Nephron progenitor cell (in vitro differentiated cells): ENCODE measurements at regions not wholly inside any gene's neighbourhood (a gene's known extent, or its start where the extent isn't known, plus 50 kb on each side); places are given as distances from the start of the nearest gene placed in this dataset.
A peak's percentile ranks its signal among the peaks of the same experiment; 100 is the strongest.

Source experiments
- DNase-seq: peaks from one replicate; pipeline ENCODE4 v3.0.0; 2021
- H3K27ac Mint-ChIP-seq: 2 replicates; pipeline ENCODE4 v1.8.0; 2021; ENCODE audit warnings: mild to moderate bottlenecking, moderate library complexity, mixed read lengths
- H3K27me3 Mint-ChIP-seq: 2 replicates; pipeline ENCODE4 v1.8.0; 2021; ENCODE audit warnings: mild to moderate bottlenecking, low read depth, mixed read lengths; ENCODE audit not compliant: poor library complexity
- H3K36me3 Mint-ChIP-seq: 2 replicates; pipeline ENCODE4 v1.8.0; 2021; ENCODE audit warnings: low read depth, mixed read lengths
- H3K4me1 Mint-ChIP-seq: 2 replicates; pipeline ENCODE4 v1.8.0; 2021; ENCODE audit warnings: mixed read lengths
- H3K4me3 Mint-ChIP-seq: 2 replicates; pipeline ENCODE4 v1.8.0; 2021; ENCODE audit warnings: mild to moderate bottlenecking, moderate library complexity, mixed read lengths
- H3K9me3 Mint-ChIP-seq: 2 replicates; pipeline ENCODE4 v1.8.0; 2021; ENCODE audit warnings: mild to moderate bottlenecking, moderate library complexity, mixed read lengths
- TF ChIP-seq, protein P1 (sequence below): fragments of 200-600 bp; sonication (generic); IDR thresholded peaks from 2 replicates; pipeline ENCODE4 v1.5.0; 2021; ENCODE audit warnings: antibody characterized with exemption

DNA sequence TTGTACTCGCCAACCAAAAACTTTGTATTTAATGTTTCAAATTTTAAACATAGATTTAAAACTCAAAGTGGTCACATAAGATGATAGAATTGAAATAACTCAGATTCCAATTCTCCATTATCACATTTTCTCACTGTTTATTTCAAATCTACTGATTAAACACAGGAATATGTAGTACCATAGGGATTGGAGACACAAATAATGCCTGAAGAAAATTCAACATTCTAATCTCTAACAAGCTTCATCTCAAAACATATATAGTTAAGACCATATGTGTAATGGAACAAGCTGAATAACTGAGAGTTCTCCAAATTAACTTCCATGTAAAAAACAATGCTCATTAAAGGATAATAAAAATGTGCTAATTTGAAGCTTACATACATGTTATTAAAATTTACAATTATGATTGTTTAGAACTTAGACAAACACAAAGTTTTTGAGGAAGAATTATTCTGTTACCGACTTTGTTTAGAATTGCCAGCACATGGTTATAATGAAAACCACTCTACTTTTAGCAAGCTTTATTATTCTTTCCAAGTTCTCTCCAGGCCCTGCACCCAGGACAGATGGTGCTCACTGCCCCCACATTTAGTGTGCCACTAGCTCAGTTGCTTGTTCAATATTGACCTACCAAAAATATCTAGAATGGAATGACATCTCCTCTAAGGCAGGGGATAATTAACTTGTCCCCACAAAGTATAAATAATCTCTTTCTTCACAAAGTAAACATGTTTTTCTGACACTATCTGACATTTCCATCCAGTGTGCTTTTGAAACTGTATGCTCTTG, 467.2 kb downstream of the TTLL7 start:
- TF ChIP-seq, protein P1, sequence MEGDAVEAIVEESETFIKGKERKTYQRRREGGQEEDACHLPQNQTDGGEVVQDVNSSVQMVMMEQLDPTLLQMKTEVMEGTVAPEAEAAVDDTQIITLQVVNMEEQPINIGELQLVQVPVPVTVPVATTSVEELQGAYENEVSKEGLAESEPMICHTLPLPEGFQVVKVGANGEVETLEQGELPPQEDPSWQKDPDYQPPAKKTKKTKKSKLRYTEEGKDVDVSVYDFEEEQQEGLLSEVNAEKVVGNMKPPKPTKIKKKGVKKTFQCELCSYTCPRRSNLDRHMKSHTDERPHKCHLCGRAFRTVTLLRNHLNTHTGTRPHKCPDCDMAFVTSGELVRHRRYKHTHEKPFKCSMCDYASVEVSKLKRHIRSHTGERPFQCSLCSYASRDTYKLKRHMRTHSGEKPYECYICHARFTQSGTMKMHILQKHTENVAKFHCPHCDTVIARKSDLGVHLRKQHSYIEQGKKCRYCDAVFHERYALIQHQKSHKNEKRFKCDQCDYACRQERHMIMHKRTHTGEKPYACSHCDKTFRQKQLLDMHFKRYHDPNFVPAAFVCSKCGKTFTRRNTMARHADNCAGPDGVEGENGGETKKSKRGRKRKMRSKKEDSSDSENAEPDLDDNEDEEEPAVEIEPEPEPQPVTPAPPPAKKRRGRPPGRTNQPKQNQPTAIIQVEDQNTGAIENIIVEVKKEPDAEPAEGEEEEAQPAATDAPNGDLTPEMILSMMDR = no peak
- Mint-ChIP-seq H3K27me3 (no peaks in the 10 kb centered on the region), H3K27ac (peak overlapping the region; percentile 12), H3K4me3 (no peak overlapping the region), H3K36me3 (no peaks in the 10 kb centered on the region), H3K9me3 (peaks cover 4% of the 10 kb centered on the region), H3K4me1 (no peaks in the 10 kb centered on the region)
- no peak for DNase-seq

DNA sequence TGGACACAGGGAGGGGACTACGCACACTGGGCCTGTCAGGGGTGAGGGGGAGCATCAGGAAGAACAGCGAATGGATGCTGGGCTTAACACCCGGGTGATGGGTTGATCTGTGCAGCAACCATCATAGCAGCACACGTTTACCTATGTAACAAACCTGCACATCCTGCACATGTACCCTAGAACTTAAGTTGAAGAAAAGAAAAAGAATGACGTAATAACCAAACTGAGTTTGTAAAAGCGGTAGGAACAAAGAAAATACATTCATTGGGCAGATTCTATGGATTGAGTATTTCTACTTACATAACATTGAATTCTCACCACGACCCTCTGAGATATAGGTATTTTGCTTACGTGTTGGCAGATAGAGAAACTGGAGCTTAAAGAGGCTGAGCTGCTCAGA, 468.4 kb downstream of the TTLL7 start:
- TF ChIP-seq, protein P1 = no peak
- Mint-ChIP-seq H3K36me3 (no peaks in the 10 kb centered on the region), H3K27ac (no peak overlapping the region), H3K4me1 (no peaks in the 10 kb centered on the region), H3K9me3 (peaks cover 4% of the 10 kb centered on the region), H3K4me3 (no peak overlapping the region), H3K27me3 (no peaks in the 10 kb centered on the region)
- DNase-seq = no peak

DNA sequence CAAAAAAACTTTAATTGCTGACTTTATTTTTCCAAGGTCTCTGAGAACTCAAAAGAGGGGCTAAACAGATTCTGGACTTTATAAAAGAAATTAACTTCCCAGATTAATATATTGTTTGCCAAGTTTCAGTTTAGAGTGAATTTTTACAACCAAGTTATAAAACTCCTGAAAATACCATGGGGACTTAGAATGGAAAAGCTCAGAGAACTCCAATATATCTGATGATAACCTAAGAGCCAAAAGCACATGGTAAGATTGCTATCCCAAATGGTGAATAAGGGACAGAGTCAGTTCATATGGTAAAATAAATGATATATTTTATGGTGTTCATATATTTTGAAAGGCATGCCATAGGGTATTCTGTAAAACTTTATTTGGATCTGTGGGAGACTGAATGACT, 470.9 kb downstream of the TTLL7 start:
- Mint-ChIP-seq H3K4me3 (no peak overlapping the region), H3K9me3 (no peaks in the 10 kb centered on the region), H3K4me1 (no peaks in the 10 kb centered on the region), H3K36me3 (no peaks in the 10 kb centered on the region), H3K27ac (no peak overlapping the region), H3K27me3 (no peaks in the 10 kb centered on the region)
- TF ChIP-seq, protein P1 = no peak
- no peak for DNase-seq

DNA sequence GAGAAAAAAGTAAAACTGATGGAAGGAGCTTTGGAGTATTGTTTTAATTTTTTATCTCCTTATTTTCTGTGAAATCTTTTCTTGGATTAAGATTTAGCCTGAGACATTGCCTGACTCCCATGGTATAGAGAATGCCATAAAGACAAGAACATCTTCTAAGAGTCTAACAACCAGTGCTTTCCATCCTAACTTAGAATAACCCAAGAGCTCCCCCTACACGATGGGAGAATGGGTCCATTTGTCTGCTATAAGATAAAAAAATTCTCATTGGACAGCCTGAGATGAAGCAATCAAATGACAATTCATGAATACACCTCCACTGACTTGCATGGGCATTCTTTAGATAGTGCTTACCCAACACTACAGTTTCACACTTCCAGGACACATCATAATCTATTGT, 478.1 kb downstream of the TTLL7 start:
- H3K4me1 Mint-ChIP-seq = no peaks in the 10 kb centered on the region
- no peak overlapping the region for H3K27ac Mint-ChIP-seq
- TF ChIP-seq, protein P1 = no peak
- H3K27me3 Mint-ChIP-seq = no peaks in the 10 kb centered on the region
- no peaks in the 10 kb centered on the region for H3K36me3 Mint-ChIP-seq
- no peak for DNase-seq
- no peaks in the 10 kb centered on the region for H3K9me3 Mint-ChIP-seq
- H3K4me3 Mint-ChIP-seq = no peak overlapping the region

DNA sequence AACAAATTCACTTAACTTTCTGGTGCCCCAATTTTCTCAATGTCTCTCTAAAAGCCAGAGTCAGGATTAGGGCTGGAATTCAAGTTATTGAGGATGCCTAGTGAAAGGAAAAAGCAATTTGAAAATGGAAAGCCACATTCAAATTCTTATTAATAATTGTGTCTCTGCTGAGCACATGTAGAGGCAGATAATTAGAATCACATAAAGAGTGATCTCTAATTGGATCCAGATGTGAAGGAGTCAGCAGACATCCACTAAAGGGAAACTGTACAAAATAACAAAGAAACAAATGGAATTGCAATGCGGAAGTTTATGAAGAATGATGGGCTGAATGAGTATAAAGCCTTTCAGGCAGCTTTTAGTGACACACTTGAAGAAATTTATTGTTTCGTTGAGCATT, 482.6 kb downstream of the TTLL7 start:
- Mint-ChIP-seq H3K27ac (no peak overlapping the region), H3K4me1 (no peaks in the 10 kb centered on the region), H3K4me3 (no peak overlapping the region), H3K27me3 (no peaks in the 10 kb centered on the region), H3K36me3 (no peaks in the 10 kb centered on the region), H3K9me3 (no peaks in the 10 kb centered on the region)
- DNase-seq = no peak
- TF ChIP-seq, protein P1 = no peak

DNA sequence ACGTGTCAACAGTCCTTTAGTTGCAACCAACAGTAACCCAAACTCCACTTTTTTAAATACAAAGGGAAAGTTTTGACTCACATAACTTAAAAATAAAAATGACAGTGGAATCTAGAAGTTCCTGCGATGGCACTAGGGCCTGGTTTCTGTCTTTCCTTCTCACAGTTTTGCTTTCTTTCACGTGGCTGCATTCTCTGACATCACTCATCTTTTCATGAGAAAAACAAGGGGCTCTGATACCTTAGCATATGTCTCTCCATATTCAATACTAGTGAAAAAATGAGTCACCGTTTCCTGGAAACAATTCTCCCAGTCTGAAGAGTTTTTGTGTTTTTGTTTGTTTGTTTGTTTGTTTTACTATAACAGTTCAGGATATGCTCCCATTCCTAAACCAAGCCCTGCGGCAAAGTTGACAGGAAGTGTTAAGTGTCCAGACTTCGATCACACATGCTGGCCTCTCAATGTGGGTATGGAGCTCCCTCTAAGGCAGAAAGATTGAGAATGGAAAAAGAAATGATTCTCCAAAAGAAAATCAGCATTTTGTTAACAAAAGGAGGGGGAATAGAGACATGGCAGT, 483.3 kb downstream of the TTLL7 start:
- Mint-ChIP-seq H3K4me1 (no peaks in the 10 kb centered on the region), H3K9me3 (no peaks in the 10 kb centered on the region), H3K27ac (no peak overlapping the region), H3K4me3 (no peak overlapping the region), H3K27me3 (no peaks in the 10 kb centered on the region), H3K36me3 (no peaks in the 10 kb centered on the region)
- DNase-seq = no peak
- TF ChIP-seq, protein P1 = no peak
